Endothelial cell of umbilical vein (primary cell): ENCODE measurements at regions not wholly inside any gene's neighbourhood (a gene's known extent, or its start where the extent isn't known, plus 50 kb on each side); places are given as distances from the start of the nearest gene placed in this dataset.

Source experiments
- BruUV-seq: library from RNA; stranded (reverse); fragments of 400-500 nt; replicated peaks from 2 replicates; lab custom pipeline; 2021; lab: Mats Ljungman, UMichigan
- CTCF ChIA-PET: fragments of 300-600, 350-600 bp; sonication (Branson Sonifier 250); formaldehyde crosslinking; loops from one replicate; lab custom pipeline; 2021; ENCODE audit warnings: antibody characterized with exemption, inconsistent platforms; lab: Charles Lee
- POLR2A ChIA-PET: fragments of 300-600, 350-600 bp; sonication (Branson Sonifier 250); formaldehyde crosslinking; loops from one replicate; lab custom pipeline; 2021; ENCODE audit warnings: antibody characterized with exemption, inconsistent platforms; lab: Charles Lee
- DNase-seq: peaks from one replicate; pipeline ENCODE4 v3.0.0-alpha.2; 2011; ENCODE audit warnings: low read depth, low spot score
- FAIRE-seq: peaks from 2 replicates; lab custom pipeline; 2011; peaks lifted over from hg19 to GRCh38; lab: Jason Lieb, UNC
- H2AFZ ChIP-seq: 2 replicates; pipeline ENCODE4 v1.6.0; 2012; ENCODE audit warnings: low read depth, low read length, control low read depth, inconsistent platforms
- H3K27ac ChIP-seq: 2 replicates; pipeline ENCODE4 v1.5.1; 2011; ENCODE audit warnings: low read depth, mild to moderate bottlenecking, control low read depth, low read length, moderate library complexity; ENCODE audit not compliant: insufficient read depth
- H3K27me3 ChIP-seq, 2 experiments: 2 replicates each; pipeline versions ENCODE4 v1.6.0 to v1.6.1; 2011; ENCODE audit warnings: low read length in 2 of 2, mixed read lengths in 1 of 2; ENCODE audit not compliant: control insufficient read depth in 2 of 2, insufficient read depth in 2 of 2
- H3K36me3 ChIP-seq, 2 experiments: 2 replicates in 1 of 2; 3 replicates in 1 of 2; pipeline ENCODE4 v1.5.1; 2011; ENCODE audit warnings: low read length in 2 of 2, mild to moderate bottlenecking in 1 of 2, moderate library complexity in 1 of 2; ENCODE audit not compliant: control insufficient read depth in 2 of 2, insufficient read depth in 2 of 2; ENCODE audit errors: extremely low read depth in 1 of 2
- H3K4me1 ChIP-seq: 3 replicates; pipeline ENCODE4 v1.5.1; 2011; ENCODE audit warnings: mild to moderate bottlenecking, low read length; ENCODE audit not compliant: control insufficient read depth, insufficient read depth; ENCODE audit errors: extremely low read depth
- H3K4me2 ChIP-seq: 2 replicates; pipeline ENCODE4 v1.6.1; 2011; ENCODE audit warnings: low read length, control low read depth, mixed read lengths; ENCODE audit not compliant: insufficient read depth
- H3K4me3 ChIP-seq, 3 experiments: fragments of 200-600 bp in 1 of 3; sonication (generic), shearing (Covaris generic) in 1 of 3; replicated peaks in 1 of 3; 2 replicates each; pipeline ENCODE4 v1.5.1; 2011 to 2016; ENCODE audit warnings: control low read depth in 3 of 3, low read length in 3 of 3, mild to moderate bottlenecking in 2 of 3, inconsistent platforms in 1 of 3, low read depth in 1 of 3, moderate library complexity in 1 of 3; ENCODE audit not compliant: insufficient read depth in 1 of 3
- H3K79me2 ChIP-seq: 2 replicates; pipeline ENCODE4 v1.6.0; 2012; ENCODE audit warnings: low read length, inconsistent platforms; ENCODE audit not compliant: control insufficient read depth, insufficient read depth
- H3K9ac ChIP-seq: replicated peaks from 2 replicates; pipeline ENCODE3; 2011; ENCODE audit warnings: low read length, control low read depth; ENCODE audit not compliant: insufficient read depth; ENCODE audit errors: extremely low read depth
- H3K9me1 ChIP-seq: replicated peaks from 3 replicates; pipeline ENCODE4 v1.6.0; 2011; ENCODE audit warnings: mild to moderate bottlenecking, low read length; ENCODE audit not compliant: control insufficient read depth, insufficient read depth; ENCODE audit errors: extremely low read depth
- H3K9me3 ChIP-seq: replicated peaks from 2 replicates; pipeline ENCODE4 v1.5.1; 2012; ENCODE audit warnings: low read length, inconsistent platforms; ENCODE audit not compliant: control insufficient read depth, insufficient read depth
- H4K20me1 ChIP-seq: replicated peaks from 2 replicates; pipeline ENCODE3; 2011; ENCODE audit warnings: mild to moderate bottlenecking, low read length; ENCODE audit not compliant: control insufficient read depth, insufficient read depth; ENCODE audit errors: extremely low read depth
- CTCF ChIP-seq, 2 donors: IDR thresholded peaks; 1 replicate in 1 of 2; 2 replicates in 1 of 2; pipeline ENCODE4 v1.5.1; 2011; ENCODE audit warnings: low read length in 2 of 2, mild to moderate bottlenecking in 2 of 2, moderate library complexity in 2 of 2, control low read depth in 1 of 2, inconsistent platforms in 1 of 2, low read depth in 1 of 2; ENCODE audit not compliant: insufficient read depth in 1 of 2; ENCODE audit errors: extremely low read depth in 1 of 2
- EZH2 ChIP-seq: IDR thresholded peaks from 2 replicates; pipeline ENCODE4 v1.6.1; 2012; ENCODE audit warnings: borderline replicate concordance, low read depth, mild to moderate bottlenecking, moderate library complexity, low read length, inconsistent platforms; ENCODE audit not compliant: severe bottlenecking
- FOS ChIP-seq: IDR thresholded peaks from 2 replicates; pipeline ENCODE4 v1.6.1; 2011; ENCODE audit warnings: mild to moderate bottlenecking, low read length, moderate library complexity, borderline replicate concordance; ENCODE audit not compliant: insufficient read depth
- GATA2 ChIP-seq: IDR thresholded peaks from 2 replicates; pipeline ENCODE4 v1.7.0; 2011; ENCODE audit warnings: low read depth, mild to moderate bottlenecking, moderate library complexity, mixed read lengths, low read length; ENCODE audit not compliant: insufficient read length, insufficient read depth
- JUN ChIP-seq: IDR thresholded peaks from 2 replicates; pipeline ENCODE4 v1.6.1; 2011; ENCODE audit warnings: borderline replicate concordance, low read depth; ENCODE audit not compliant: insufficient read length, insufficient read depth
- MAX ChIP-seq: IDR thresholded peaks from 2 replicates; pipeline ENCODE4 v1.6.1; 2011; ENCODE audit not compliant: insufficient read depth, insufficient read length
- MYC ChIP-seq: IDR thresholded peaks from one replicate; pipeline ENCODE4 v1.6.1; 2011; ENCODE audit warnings: mild to moderate bottlenecking, low read depth, low read length
- POLR2A ChIP-seq: IDR thresholded peaks from 2 replicates; pipeline ENCODE4 v1.6.1; 2012; ENCODE audit warnings: low read depth, mild to moderate bottlenecking, control low read depth, low read length
- POLR2AphosphoS5 ChIP-seq: IDR thresholded peaks from 2 replicates; pipeline ENCODE4 v1.6.1; 2012; ENCODE audit warnings: low read depth, mild to moderate bottlenecking, control low read depth, low read length, moderate library complexity; ENCODE audit not compliant: insufficient read depth
- dilution Hi-C: fragments of 300-500 bp; cut with MboI; formaldehyde crosslinking; loops from one replicate; pipeline ENCODE4 v1.15.0; 2019; ENCODE audit warnings: low sequenced_read_pairs; ENCODE audit not compliant: extremely low pct_ligation_motif_present
- intact Hi-C: fragments of 100-400 bp; cut with micrococcal nuclease; formaldehyde crosslinking; loops from one replicate; pipeline ENCODE4 v1.10.0; 2022

DNA sequence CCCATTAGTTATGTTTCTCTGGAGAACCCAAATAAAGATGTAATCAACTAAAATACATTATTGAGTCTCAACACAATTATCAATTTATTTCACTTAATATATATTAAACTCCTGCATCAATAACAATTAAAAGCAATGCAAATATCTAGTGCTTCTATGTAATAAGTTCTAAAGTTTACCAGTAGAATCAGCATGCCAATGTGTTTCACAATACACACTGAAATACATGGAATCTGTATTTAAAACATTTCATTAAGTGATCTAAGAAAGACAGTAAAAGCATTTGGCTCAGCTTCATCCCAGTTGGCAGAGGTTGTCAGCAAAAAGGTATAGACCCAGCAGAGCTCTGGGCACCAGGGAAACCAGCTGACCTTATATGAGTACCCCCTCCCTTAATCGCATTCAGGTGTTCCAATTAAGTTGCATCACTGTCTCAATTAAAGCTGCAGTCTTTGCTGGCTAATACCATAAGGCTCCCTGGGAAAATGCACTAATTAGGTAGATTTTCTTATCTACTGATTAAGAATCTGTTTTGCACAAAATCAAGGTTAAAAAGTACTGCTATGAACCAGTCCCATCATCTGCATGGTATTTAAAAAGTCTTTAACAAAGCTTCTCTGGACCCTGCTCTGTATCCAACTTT, 63.1 kb downstream of the NIBAN1 start:
- TF ChIP-seq EZH2 (no peak), POLR2A (no peak), POLR2AphosphoS5 (no peak), MAX (no peak), MYC (no peak), GATA2 (no peak), FOS (no peak), JUN (no peak), CTCF (IDR thresholded peaks at IDR 0.05; ENCODE audit: extremely low read depth in 1 of 2, insufficient read depth in 1 of 2, low read depth in 1 of 2, low read length in 2 of 2) (no peak)
- no peaks in the 10 kb centered on the region for H3K9me1 ChIP-seq
- H3K9ac ChIP-seq: no peak overlapping the region
- H3K9me3 ChIP-seq: no peaks in the 10 kb centered on the region
- no peak overlapping the region for H3K4me3 ChIP-seq
- no TSS peak for BruUV-seq
- POLR2A ChIA-PET: no interaction called here
- H4K20me1 ChIP-seq: no peaks in the 10 kb centered on the region
- H3K27ac ChIP-seq: no peak overlapping the region
- H3K79me2 ChIP-seq: no peaks in the 10 kb centered on the region
- no peak for DNase-seq
- no peak for FAIRE-seq
- no peaks in the 10 kb centered on the region for H3K27me3 ChIP-seq
- H3K4me1 ChIP-seq: no peaks in the 10 kb centered on the region
- dilution Hi-C loops: no loop called here
- CTCF ChIA-PET: interaction anchor here (1.1 to 1.5 kb wide), 2 partner anchors 11 to 17 kb away, joined by 3 to 7 read pairs; no protein-coding TSS in a partner anchor
- H2AFZ ChIP-seq: no peak overlapping the region
- intact Hi-C loops: no loop called here
- no peak overlapping the region for H3K4me2 ChIP-seq
- H3K36me3 ChIP-seq: no peaks in the 10 kb centered on the region
